Naive thymus-derived CD8-positive, alpha-beta T cell (primary cell): ENCODE measurements at regions not wholly inside any gene's neighbourhood (a gene's known extent, or its start where the extent isn't known, plus 50 kb on each side); places are given as distances from the start of the nearest gene placed in this dataset.
A peak's percentile ranks its signal among the peaks of the same experiment; 100 is the strongest.

ENCODE experiments used
- ATAC-seq, 2 donors: fragments of 150-1000 bp; cut with Tn5 transposase in 1 of 2; sonication (Bioruptor Pico), chemical (Tn5 transposase) in 1 of 2; 1 replicate in 1 of 2; 2 replicates in 1 of 2; pipeline ENCODE4 v1.10.0; 2021; ENCODE audit warnings: mild to moderate bottlenecking in 2 of 2, moderate library complexity in 2 of 2
- POLR2A ChIA-PET: fragments of 350-600 bp; sonication (Branson Sonifier 250); formaldehyde crosslinking; loops from one replicate; lab custom pipeline; 2021; ENCODE audit warnings: antibody characterized with exemption; lab: Charles Lee
- DNase-seq, 10 donors: peaks; one replicate each; pipeline versions ENCODE4 v3.0.0 to v3.0.0-alpha.2; 2020 to 2022
- H3K27ac Mint-ChIP-seq, 10 donors: one replicate each; pipeline ENCODE4 v1.8.0; 2020 to 2022; ENCODE audit warnings: mild to moderate bottlenecking in 10 of 10, mixed read lengths in 10 of 10, moderate library complexity in 4 of 10, inconsistent platforms in 1 of 10
- H3K27me3 Mint-ChIP-seq, 5 donors: one replicate each; pipeline ENCODE4 v1.8.0; 2021 to 2022; ENCODE audit warnings: mixed read lengths in 5 of 5
- H3K36me3 Mint-ChIP-seq, 3 donors: one replicate each; pipeline ENCODE4 v1.8.0; 2020 to 2022; ENCODE audit warnings: mixed read lengths in 3 of 3, mild to moderate bottlenecking in 2 of 3, inconsistent platforms in 1 of 3
- H3K4me1 Mint-ChIP-seq, 4 donors: one replicate each; pipeline ENCODE4 v1.8.0; 2021 to 2022; ENCODE audit warnings: mixed read lengths in 4 of 4
- H3K4me3 Mint-ChIP-seq, 10 donors: one replicate each; pipeline ENCODE4 v1.8.0; 2020 to 2022; ENCODE audit warnings: mild to moderate bottlenecking in 10 of 10, mixed read lengths in 10 of 10, moderate library complexity in 6 of 10, inconsistent platforms in 1 of 10
- H3K9me3 Mint-ChIP-seq, 9 donors: one replicate each; pipeline ENCODE4 v1.8.0; 2020 to 2022; ENCODE audit warnings: mixed read lengths in 9 of 9, mild to moderate bottlenecking in 3 of 9, inconsistent platforms in 1 of 9, moderate library complexity in 1 of 9

GRCh38 chr3:150082898-150083654, 112.4 kb upstream of the PFN2 start:
- Mint-ChIP-seq H3K4me3 (no peak overlapping the region), H3K4me1 (no peaks in the 10 kb centered on the region), H3K27me3 (peaks cover 4 to 20% (median 9%) of the 10 kb centered on the region in 5 donors), H3K27ac (no peak overlapping the region), H3K36me3 (no peaks in the 10 kb centered on the region), H3K9me3 (no peaks in the 10 kb centered on the region)
- DNase-seq (no peak), ATAC-seq (no peak)
- POLR2A ChIA-PET, result no interaction called here

GRCh38 chr3:150081084-150081483, 110.4 kb upstream of the PFN2 start:
- Mint-ChIP-seq H3K27ac (no peak overlapping the region), H3K9me3 (peaks cover 0 to 8% (median 3%) of the 10 kb centered on the region in 9 donors), H3K4me1 (peaks cover 0 to 8% (median 4%) of the 10 kb centered on the region in 4 donors), H3K27me3 (peaks cover 0 to 11% (median 5%) of the 10 kb centered on the region in 5 donors), H3K36me3 (no peaks in the 10 kb centered on the region), H3K4me3 (no peak overlapping the region)
- no peak for ATAC-seq
- POLR2A ChIA-PET, result no interaction called here
- no peak for DNase-seq

GRCh38 chr3:150080058-150080730, 109.5 kb upstream of the PFN2 start:
- POLR2A ChIA-PET, result no interaction called here
- Mint-ChIP-seq H3K36me3 (no peaks in the 10 kb centered on the region), H3K4me3 (no peak overlapping the region), H3K4me1 (peaks cover 0 to 8% (median 4%) of the 10 kb centered on the region in 4 donors), H3K27ac (no peak overlapping the region), H3K27me3 (peaks cover 0 to 10% (median 5%) of the 10 kb centered on the region in 5 donors), H3K9me3 (peaks cover 0 to 8% (median 3%) of the 10 kb centered on the region in 9 donors)
- no peak for DNase-seq
- ATAC-seq, result no peak

- H3K36me3 Mint-ChIP-seq, result no peaks in the 10 kb centered on the region
- ATAC-seq, result no peak
- no peak for DNase-seq
- H3K27me3 Mint-ChIP-seq, result peaks cover 0 to 6% (median under 1%) of the 10 kb centered on the region in 5 donors
- H3K9me3 Mint-ChIP-seq, result peaks cover 0 to 8% (median 3%) of the 10 kb centered on the region in 9 donors
- peaks cover 0 to 8% (median 4%) of the 10 kb centered on the region in 4 donors for H3K4me1 Mint-ChIP-seq
- POLR2A ChIA-PET, result no interaction called here
- no peak overlapping the region for H3K4me3 Mint-ChIP-seq
- no peak overlapping the region for H3K27ac Mint-ChIP-seq
Measured at GRCh38 chr3:150079029-150079739, 108.5 kb upstream of the PFN2 start.

- Mint-ChIP-seq H3K9me3 (peaks cover 0 to 8% (median 3%) of the 10 kb centered on the region in 9 donors), H3K4me3 (no peak overlapping the region), H3K4me1 (peaks cover 0 to 9% (median 4%) of the 10 kb centered on the region in 4 donors), H3K36me3 (peaks cover 0 to 1% (median 0%) of the 10 kb centered on the region in 3 donors), H3K27me3 (peaks cover 2 to 12% (median 7%) of the 10 kb centered on the region in 5 donors), H3K27ac (no peak overlapping the region)
- ATAC-seq (no peak), DNase-seq (no peak)
- POLR2A ChIA-PET, result no interaction called here
Measured at GRCh38 chr3:150077581-150078247, 107.0 kb upstream of the PFN2 start.

- peaks cover 0 to 9% (median 4%) of the 10 kb centered on the region in 4 donors for H3K4me1 Mint-ChIP-seq
- H3K27ac Mint-ChIP-seq, result no peak overlapping the region
- H3K27me3 Mint-ChIP-seq, result peaks cover 5 to 12% (median 9%) of the 10 kb centered on the region in 5 donors
- peaks cover 0 to 8% (median 3%) of the 10 kb centered on the region in 9 donors for H3K9me3 Mint-ChIP-seq
- no peak overlapping the region for H3K4me3 Mint-ChIP-seq
- POLR2A ChIA-PET, result no interaction called here
- H3K36me3 Mint-ChIP-seq, result peaks cover 0 to 1% (median 0%) of the 10 kb centered on the region in 3 donors
- DNase-seq (no peak), ATAC-seq (peak in 1 of 2 donors; percentile 33)
Measured at GRCh38 chr3:150077107-150077506, 106.4 kb upstream of the PFN2 start.

- H3K27ac Mint-ChIP-seq, result no peak overlapping the region
- POLR2A ChIA-PET, result no interaction called here
Measured at GRCh38 chr3:150076443-150076842, 105.7 kb upstream of the PFN2 start.

GRCh38 chr3:150075417-150075865, 104.7 kb upstream of the PFN2 start:
- DNase-seq (no peak), ATAC-seq (no peak)
- peaks cover 0 to 9% (median 4%) of the 10 kb centered on the region in 4 donors for H3K4me1 Mint-ChIP-seq
- POLR2A ChIA-PET, result no interaction called here
- H3K4me3 Mint-ChIP-seq, result no peak overlapping the region
- peaks cover 0 to 8% (median 3%) of the 10 kb centered on the region in 9 donors for H3K9me3 Mint-ChIP-seq
- peaks cover 0 to 1% (median 0%) of the 10 kb centered on the region in 3 donors for H3K36me3 Mint-ChIP-seq
- H3K27ac Mint-ChIP-seq, result peak overlapping the region in 1 of 10 donors; percentile 50
- H3K27me3 Mint-ChIP-seq, result peaks cover 12 to 17% (median 14%) of the 10 kb centered on the region in 5 donors

More at GRCh38 chr3:150076443-150076842, 105.7 kb upstream of the PFN2 start:
- DNase-seq, result no peak
- Mint-ChIP-seq H3K9me3 (peaks cover 0 to 8% (median 3%) of the 10 kb centered on the region in 9 donors), H3K27me3 (peaks cover 5 to 12% (median 9%) of the 10 kb centered on the region in 5 donors), H3K4me3 (no peak overlapping the region), H3K36me3 (peaks cover 0 to 1% (median 0%) of the 10 kb centered on the region in 3 donors), H3K4me1 (peaks cover 0 to 9% (median 4%) of the 10 kb centered on the region in 4 donors)
- ATAC-seq, result no peak

GRCh38 chr3:150074697-150075416, 104.2 kb upstream of the PFN2 start:
- POLR2A ChIA-PET, result no interaction called here
- Mint-ChIP-seq H3K4me1 (peaks cover 0 to 9% (median 4%) of the 10 kb centered on the region in 4 donors), H3K4me3 (no peak overlapping the region), H3K36me3 (peaks cover 0 to 1% (median 0%) of the 10 kb centered on the region in 3 donors), H3K9me3 (peaks cover 0 to 8% (median 3%) of the 10 kb centered on the region in 9 donors), H3K27ac (no peak overlapping the region), H3K27me3 (peaks cover 12 to 17% (median 14%) of the 10 kb centered on the region in 5 donors)
- ATAC-seq, result no peak
- no peak for DNase-seq

GRCh38 chr3:150074277-150074676, 103.6 kb upstream of the PFN2 start:
- Mint-ChIP-seq H3K36me3 (peaks cover 0 to 1% (median 0%) of the 10 kb centered on the region in 3 donors), H3K4me3 (no peak overlapping the region), H3K9me3 (peaks cover 0 to 8% (median 3%) of the 10 kb centered on the region in 9 donors), H3K27me3 (peaks cover 12 to 20% (median 16%) of the 10 kb centered on the region in 5 donors), H3K27ac (no peak overlapping the region), H3K4me1 (peaks cover 0 to 9% (median 4%) of the 10 kb centered on the region in 4 donors)
- ATAC-seq, result no peak
- POLR2A ChIA-PET, result no interaction called here
- DNase-seq, result no peak

GRCh38 chr3:150073513-150073912, 102.8 kb upstream of the PFN2 start:
- POLR2A ChIA-PET, result no interaction called here
- H3K9me3 Mint-ChIP-seq, result peaks cover 0 to 8% (median 3%) of the 10 kb centered on the region in 9 donors
- no peak for ATAC-seq
- H3K27ac Mint-ChIP-seq, result no peak overlapping the region
- H3K36me3 Mint-ChIP-seq, result peaks cover 0 to 1% (median 0%) of the 10 kb centered on the region in 3 donors
- no peak overlapping the region for H3K4me3 Mint-ChIP-seq
- H3K4me1 Mint-ChIP-seq, result peaks cover 0 to 9% (median 4%) of the 10 kb centered on the region in 4 donors
- no peak for DNase-seq
- H3K27me3 Mint-ChIP-seq, result peaks cover 12 to 22% (median 17%) of the 10 kb centered on the region in 5 donors
